ENCODE measurements at regions not wholly inside any gene's neighbourhood (a gene's known extent, or its start where the extent isn't known, plus 50 kb on each side); places are given as distances from the start of the nearest gene placed in this dataset.

- no peak overlapping the region for H3K4me3 ChIP-seq (ENCODE audit: low read depth, low read length, poor library complexity, severe bottlenecking)
- no peaks in the 10 kb centered on the region for H3K9me2 ChIP-seq (ENCODE audit: low read depth, low read length)
- no peaks in the 10 kb centered on the region for H3K4me1 ChIP-seq (ENCODE audit: insufficient read depth, low read length, severe bottlenecking)
- TF ChIP-seq CTCF (IDR thresholded peaks at IDR 0.05; ENCODE audit: low read length), result no peak
- TF ChIP-seq EZH2 (IDR thresholded peaks at IDR 0.05; ENCODE audit: borderline replicate concordance, low read length), result no peak
- H3K36me3 ChIP-seq (ENCODE audit: insufficient read depth, low read length), result no peaks in the 10 kb centered on the region
- no peaks in the 10 kb centered on the region for H3K27me3 ChIP-seq (ENCODE audit: insufficient read depth, low read length)
- no peaks in the 10 kb centered on the region for H3K9me3 ChIP-seq (ENCODE audit: low read length)
- H3K79me2 ChIP-seq (ENCODE audit: insufficient read depth, low read length), result no peaks in the 10 kb centered on the region
- no peaks in the 10 kb centered on the region for H4K20me1 ChIP-seq (ENCODE audit: insufficient read depth, low read length)
- no peak overlapping the region for H3K4me2 ChIP-seq (ENCODE audit: low read length)
- H3K9ac ChIP-seq (ENCODE audit: low read length), result no peak overlapping the region
- no peak overlapping the region for H2AFZ ChIP-seq (ENCODE audit: low read length)
- no peak overlapping the region for H3K27ac ChIP-seq (ENCODE audit: low read depth, low read length, poor library complexity, severe bottlenecking)
- H3F3A ChIP-seq (ENCODE audit: insufficient read depth, low read length), result no peaks in the 10 kb centered on the region
Observed at GRCh38 chr5:106827061-106827460, 843.7 kb downstream of the EFNA5 start.

GRCh38 chr5:106825374-106825773 lies 845.4 kb downstream of the EFNA5 start:
- Histone ChIP-seq H3F3A (ENCODE audit: insufficient read depth, low read length) (no peaks in the 10 kb centered on the region), H3K4me3 (ENCODE audit: low read depth, low read length, poor library complexity, severe bottlenecking) (no peak overlapping the region), H3K9me2 (ENCODE audit: low read depth, low read length) (no peaks in the 10 kb centered on the region), H3K4me2 (ENCODE audit: low read length) (no peak overlapping the region), H3K36me3 (ENCODE audit: insufficient read depth, low read length) (no peaks in the 10 kb centered on the region), H3K79me2 (ENCODE audit: insufficient read depth, low read length) (no peaks in the 10 kb centered on the region), H3K9me3 (ENCODE audit: low read length) (no peaks in the 10 kb centered on the region), H3K27me3 (ENCODE audit: insufficient read depth, low read length) (no peaks in the 10 kb centered on the region), H2AFZ (ENCODE audit: low read length) (no peak overlapping the region; the same call in 1 of the 2 replicates), H3K9ac (ENCODE audit: low read length) (no peak overlapping the region), H4K20me1 (ENCODE audit: insufficient read depth, low read length) (no peaks in the 10 kb centered on the region), H3K27ac (ENCODE audit: low read depth, low read length, poor library complexity, severe bottlenecking) (no peak overlapping the region), H3K4me1 (ENCODE audit: insufficient read depth, low read length, severe bottlenecking) (no peaks in the 10 kb centered on the region)
- TF ChIP-seq EZH2 (IDR thresholded peaks at IDR 0.05; ENCODE audit: borderline replicate concordance, low read length) (no peak), CTCF (IDR thresholded peaks at IDR 0.05; ENCODE audit: low read length) (no peak)

GRCh38 chr5:106822851-106823250 lies 847.9 kb downstream of the EFNA5 start:
- no peaks in the 10 kb centered on the region for H3K79me2 ChIP-seq (ENCODE audit: insufficient read depth, low read length)
- H3K4me1 ChIP-seq (ENCODE audit: insufficient read depth, low read length, severe bottlenecking), result no peaks in the 10 kb centered on the region
- H4K20me1 ChIP-seq (ENCODE audit: insufficient read depth, low read length), result no peaks in the 10 kb centered on the region
- H3K27me3 ChIP-seq (ENCODE audit: insufficient read depth, low read length), result no peaks in the 10 kb centered on the region
- H3K9me3 ChIP-seq (ENCODE audit: low read length), result no peaks in the 10 kb centered on the region
- no peak overlapping the region for H3K27ac ChIP-seq (ENCODE audit: low read depth, low read length, poor library complexity, severe bottlenecking)
- no peak overlapping the region for H3K9ac ChIP-seq (ENCODE audit: low read length)
- H3K36me3 ChIP-seq (ENCODE audit: insufficient read depth, low read length), result no peaks in the 10 kb centered on the region
- TF ChIP-seq CTCF (IDR thresholded peaks at IDR 0.05; ENCODE audit: low read length), result no peak
- no peak for TF ChIP-seq EZH2 (IDR thresholded peaks at IDR 0.05; ENCODE audit: borderline replicate concordance, low read length)
- no peaks in the 10 kb centered on the region for H3K9me2 ChIP-seq (ENCODE audit: low read depth, low read length)
- H3F3A ChIP-seq (ENCODE audit: insufficient read depth, low read length), result no peaks in the 10 kb centered on the region
- H3K4me3 ChIP-seq (ENCODE audit: low read depth, low read length, poor library complexity, severe bottlenecking), result no peak overlapping the region
- no peak overlapping the region for H2AFZ ChIP-seq (ENCODE audit: low read length)
- no peak overlapping the region for H3K4me2 ChIP-seq (ENCODE audit: low read length)
